Loucy (cell line): ENCODE measurements at regions not wholly inside any gene's neighbourhood (a gene's known extent, or its start where the extent isn't known, plus 50 kb on each side); places are given as distances from the start of the nearest gene placed in this dataset.

ENCODE experiments used
- H2AFZ ChIP-seq: fragments of 200-600 bp; sonication (generic); 2 replicates; pipeline ENCODE4 v1.6.0; 2016; ENCODE audit warnings: antibody characterized with exemption, mild to moderate bottlenecking, low read length, moderate library complexity
- H3F3A ChIP-seq: fragments of 200-600 bp; 2 replicates; pipeline ENCODE4 v1.6.0; 2016; ENCODE audit warnings: antibody characterized with exemption, low read depth, mild to moderate bottlenecking
- H3K27me3 ChIP-seq: fragments of 200-600 bp; sonication (generic); 2 replicates; pipeline ENCODE4 v1.6.1; 2014; ENCODE audit warnings: low read length, mild to moderate bottlenecking; ENCODE audit not compliant: insufficient read depth, poor library complexity, severe bottlenecking
- H3K36me3 ChIP-seq: fragments of 200-600 bp; sonication (generic); 2 replicates; pipeline ENCODE4 v1.6.1; 2016; ENCODE audit warnings: low read length; ENCODE audit not compliant: insufficient read depth
- H3K4me1 ChIP-seq: fragments of 200-600 bp; sonication (generic); 2 replicates; pipeline ENCODE4 v1.5.1; 2014; ENCODE audit warnings: low read length, mild to moderate bottlenecking; ENCODE audit not compliant: insufficient read depth, poor library complexity, severe bottlenecking
- H3K4me2 ChIP-seq: fragments of 200-600 bp; sonication (generic); 2 replicates; pipeline ENCODE4 v1.6.0; 2014; ENCODE audit warnings: antibody characterized with exemption, low read length, low read depth, mild to moderate bottlenecking; ENCODE audit not compliant: poor library complexity, severe bottlenecking
- H3K4me3 ChIP-seq: fragments of 200-600 bp; sonication (generic); 2 replicates; pipeline ENCODE4 v1.5.1; 2014; ENCODE audit warnings: low read length, mild to moderate bottlenecking, mixed read lengths; ENCODE audit not compliant: poor library complexity, severe bottlenecking
- H3K79me2 ChIP-seq: fragments of 200-600 bp; sonication (generic); 2 replicates; pipeline ENCODE4 v1.6.1; 2014; ENCODE audit warnings: low read length; ENCODE audit not compliant: insufficient read depth
- H3K9ac ChIP-seq: fragments of 200-600 bp; sonication (generic); 2 replicates; pipeline ENCODE4 v1.6.0; 2014; ENCODE audit warnings: mild to moderate bottlenecking, low read depth, low read length, moderate library complexity; ENCODE audit not compliant: poor library complexity, severe bottlenecking
- H3K9me2 ChIP-seq: fragments of 200-600 bp; sonication (generic); replicated peaks from 2 replicates; pipeline ENCODE4 v1.6.1; 2016; ENCODE audit warnings: low read depth, low read length, mixed read lengths
- H3K9me3 ChIP-seq: fragments of 200-600 bp; sonication (generic); 2 replicates; pipeline ENCODE4 v1.6.1; 2014; ENCODE audit warnings: mild to moderate bottlenecking, antibody characterized with exemption, low read length, low read depth; ENCODE audit not compliant: insufficient read depth
- H4K20me1 ChIP-seq: fragments of 200-600 bp; sonication (generic); 2 replicates; pipeline ENCODE4 v1.6.0; 2014; ENCODE audit warnings: antibody characterized with exemption, low read length, mild to moderate bottlenecking; ENCODE audit not compliant: insufficient read depth, poor library complexity, severe bottlenecking
- CTCF ChIP-seq: fragments of 200-600 bp; sonication (generic); conservative IDR thresholded peaks from 2 replicates; pipeline ENCODE4 v1.5.1; 2014; ENCODE audit warnings: mild to moderate bottlenecking, antibody characterized with exemption, low read length
- EZH2phosphoT487 ChIP-seq: fragments of 200-600 bp; IDR thresholded peaks from 2 replicates; pipeline ENCODE4 v1.6.1; 2018; ENCODE audit warnings: antibody characterized with exemption, mild to moderate bottlenecking, moderate library complexity, borderline replicate concordance

GRCh38 chr16:48864055-48864454, 254.1 kb upstream of the N4BP1 start:
- Histone ChIP-seq H2AFZ (no peak overlapping the region), H3K4me1 (no peaks in the 10 kb centered on the region), H3K4me2 (no peak overlapping the region), H3K36me3 (no peaks in the 10 kb centered on the region), H3K9me3 (no peaks in the 10 kb centered on the region; the same call in 1 of the 2 replicates), H3F3A (no peaks in the 10 kb centered on the region), H3K4me3 (no peak overlapping the region), H3K79me2 (no peaks in the 10 kb centered on the region), H4K20me1 (no peaks in the 10 kb centered on the region), H3K27me3 (no peaks in the 10 kb centered on the region), H3K9me2 (no peaks in the 10 kb centered on the region), H3K9ac (no peak overlapping the region)
- no peak for TF ChIP-seq CTCF
- TF ChIP-seq EZH2phosphoT487 = no peak

- no peaks in the 10 kb centered on the region for H3F3A ChIP-seq
- no peaks in the 10 kb centered on the region for H3K79me2 ChIP-seq
- no peak overlapping the region for H3K4me2 ChIP-seq
- no peaks in the 10 kb centered on the region for H3K9me2 ChIP-seq
- H3K9me3 ChIP-seq = no peaks in the 10 kb centered on the region; the same call in 1 of the 2 replicates
- no peaks in the 10 kb centered on the region for H3K36me3 ChIP-seq
- no peaks in the 10 kb centered on the region for H3K27me3 ChIP-seq
- no peak overlapping the region for H3K9ac ChIP-seq
- H2AFZ ChIP-seq = no peak overlapping the region
- H3K4me3 ChIP-seq = no peak overlapping the region
- no peaks in the 10 kb centered on the region for H3K4me1 ChIP-seq
- no peak for TF ChIP-seq CTCF
- no peak for TF ChIP-seq EZH2phosphoT487
- H4K20me1 ChIP-seq = no peaks in the 10 kb centered on the region
These were observed 252.1 kb upstream of the N4BP1 start for GRCh38 chr16:48862087-48862532.

GRCh38 chr16:48860341-48860740, 250.4 kb upstream of the N4BP1 start:
- H3K9me3 ChIP-seq = no peaks in the 10 kb centered on the region; the same call in 1 of the 2 replicates
- no peaks in the 10 kb centered on the region for H4K20me1 ChIP-seq
- H3K9ac ChIP-seq = no peak overlapping the region
- no peaks in the 10 kb centered on the region for H3K9me2 ChIP-seq
- no peak for TF ChIP-seq CTCF
- no peak for TF ChIP-seq EZH2phosphoT487
- H3K36me3 ChIP-seq = no peaks in the 10 kb centered on the region
- no peak overlapping the region for H3K4me3 ChIP-seq
- no peaks in the 10 kb centered on the region for H3K79me2 ChIP-seq
- no peaks in the 10 kb centered on the region for H3F3A ChIP-seq
- no peak overlapping the region for H2AFZ ChIP-seq
- H3K4me1 ChIP-seq = no peaks in the 10 kb centered on the region
- no peaks in the 10 kb centered on the region for H3K27me3 ChIP-seq
- no peak overlapping the region for H3K4me2 ChIP-seq
